KMS-11 (cell line): ENCODE measurements at regions not wholly inside any gene's neighbourhood (a gene's known extent, or its start where the extent isn't known, plus 50 kb on each side); places are given as distances from the start of the nearest gene placed in this dataset.

ENCODE experiments used
- H2AFZ ChIP-seq: fragments of 200-600 bp; sonication (generic); 2 replicates; pipeline ENCODE4 v1.6.1; 2016; ENCODE audit warnings: antibody characterized with exemption, mixed run types, low read depth
- H3K27ac ChIP-seq: fragments of 200-600 bp; sonication (generic); 2 replicates; pipeline ENCODE4 v1.6.1; 2016; ENCODE audit warnings: mild to moderate bottlenecking, mixed run types
- H3K27me3 ChIP-seq: fragments of 200-600 bp; sonication (generic); 2 replicates; pipeline ENCODE4 v1.6.1; 2017; ENCODE audit warnings: mild to moderate bottlenecking, low read depth, mixed run types, moderate library complexity; ENCODE audit not compliant: insufficient read depth
- H3K36me3 ChIP-seq: fragments of 200-600 bp; sonication (generic); 2 replicates; pipeline ENCODE4 v1.6.1; 2017; ENCODE audit warnings: mild to moderate bottlenecking, mixed run types; ENCODE audit not compliant: insufficient read depth
- H3K4me1 ChIP-seq: fragments of 200-600 bp; sonication (generic); 2 replicates; pipeline ENCODE4 v1.6.1; 2016; ENCODE audit warnings: mild to moderate bottlenecking, low read depth, mixed run types; ENCODE audit not compliant: poor library complexity, severe bottlenecking
- H3K4me2 ChIP-seq: fragments of 200-600 bp; sonication (generic); 2 replicates; pipeline ENCODE4 v1.7.0; 2016; ENCODE audit warnings: mild to moderate bottlenecking, mixed run types
- H3K4me3 ChIP-seq: fragments of 200-600 bp; sonication (generic); IDR thresholded peaks from 2 replicates; pipeline ENCODE4 v1.6.1; 2017; ENCODE audit warnings: low read depth, low read length, mixed read lengths; ENCODE audit not compliant: insufficient read depth
- H3K79me2 ChIP-seq: fragments of 200-600 bp; sonication (generic); 2 replicates; pipeline ENCODE4 v1.6.1; 2016; ENCODE audit warnings: low read depth, mixed run types; ENCODE audit not compliant: insufficient read depth
- H3K9ac ChIP-seq: fragments of 200-600 bp; sonication (generic); 2 replicates; pipeline ENCODE4 v1.6.1; 2016; ENCODE audit warnings: mild to moderate bottlenecking, mixed run types
- H4K20me1 ChIP-seq: fragments of 200-600 bp; sonication (generic); 2 replicates; pipeline ENCODE4 v1.6.1; 2016; ENCODE audit warnings: mild to moderate bottlenecking, mixed run types; ENCODE audit not compliant: insufficient read depth
- CTCF ChIP-seq: fragments of 200-600 bp; sonication (generic); conservative IDR thresholded peaks from 2 replicates; pipeline ENCODE4 v1.6.1; 2017; ENCODE audit warnings: low read depth, mild to moderate bottlenecking, antibody characterized with exemption, low read length, moderate library complexity, mixed read lengths

GRCh38 chr1:95653618-95654017 is 419.6 kb downstream of the RWDD3 start:
- no peak overlapping the region for H3K4me2 ChIP-seq
- no peak overlapping the region for H3K9ac ChIP-seq
- no peaks in the 10 kb centered on the region for H3K36me3 ChIP-seq
- TF ChIP-seq CTCF: no peak
- H3K79me2 ChIP-seq: no peaks in the 10 kb centered on the region
- no peak overlapping the region for H3K4me3 ChIP-seq
- H3K27me3 ChIP-seq: no peaks in the 10 kb centered on the region
- H4K20me1 ChIP-seq: no peaks in the 10 kb centered on the region
- H3K27ac ChIP-seq: no peak overlapping the region
- no peak overlapping the region for H2AFZ ChIP-seq
- no peaks in the 10 kb centered on the region for H3K4me1 ChIP-seq

- H3K27me3 ChIP-seq: no peaks in the 10 kb centered on the region
Measured at GRCh38 chr1:95655321-95656020, 421.5 kb downstream of the RWDD3 start.

GRCh38 chr1:95657248-95657647 is 423.2 kb downstream of the RWDD3 start:
- Histone ChIP-seq H4K20me1 (no peaks in the 10 kb centered on the region), H3K9ac (no peak overlapping the region), H3K4me3 (no peak overlapping the region), H3K36me3 (no peaks in the 10 kb centered on the region), H3K79me2 (no peaks in the 10 kb centered on the region), H2AFZ (no peak overlapping the region), H3K4me1 (no peaks in the 10 kb centered on the region), H3K27me3 (no peaks in the 10 kb centered on the region), H3K27ac (no peak overlapping the region), H3K4me2 (no peak overlapping the region)
- TF ChIP-seq CTCF: no peak

More at GRCh38 chr1:95655321-95656020, 421.5 kb downstream of the RWDD3 start:
- H3K9ac ChIP-seq: no peak overlapping the region
- no peak overlapping the region for H3K4me2 ChIP-seq
- no peaks in the 10 kb centered on the region for H3K36me3 ChIP-seq
- no peak for TF ChIP-seq CTCF
- no peak overlapping the region for H3K4me3 ChIP-seq
- no peaks in the 10 kb centered on the region for H3K4me1 ChIP-seq
- H2AFZ ChIP-seq: no peak overlapping the region
- H4K20me1 ChIP-seq: no peaks in the 10 kb centered on the region
- no peaks in the 10 kb centered on the region for H3K79me2 ChIP-seq
- H3K27ac ChIP-seq: no peak overlapping the region

GRCh38 chr1:95659166-95659565 is 425.2 kb downstream of the RWDD3 start:
- Histone ChIP-seq H2AFZ (no peak overlapping the region), H3K4me2 (no peak overlapping the region), H3K36me3 (no peaks in the 10 kb centered on the region), H3K79me2 (no peaks in the 10 kb centered on the region), H3K4me3 (no peak overlapping the region), H3K9ac (no peak overlapping the region), H4K20me1 (no peaks in the 10 kb centered on the region), H3K4me1 (no peaks in the 10 kb centered on the region), H3K27me3 (no peaks in the 10 kb centered on the region), H3K27ac (no peak overlapping the region)
- TF ChIP-seq CTCF: no peak
